ENCODE measurements at regions not wholly inside any gene's neighbourhood (a gene's known extent, or its start where the extent isn't known, plus 50 kb on each side); places are given as distances from the start of the nearest gene placed in this dataset.

DNA sequence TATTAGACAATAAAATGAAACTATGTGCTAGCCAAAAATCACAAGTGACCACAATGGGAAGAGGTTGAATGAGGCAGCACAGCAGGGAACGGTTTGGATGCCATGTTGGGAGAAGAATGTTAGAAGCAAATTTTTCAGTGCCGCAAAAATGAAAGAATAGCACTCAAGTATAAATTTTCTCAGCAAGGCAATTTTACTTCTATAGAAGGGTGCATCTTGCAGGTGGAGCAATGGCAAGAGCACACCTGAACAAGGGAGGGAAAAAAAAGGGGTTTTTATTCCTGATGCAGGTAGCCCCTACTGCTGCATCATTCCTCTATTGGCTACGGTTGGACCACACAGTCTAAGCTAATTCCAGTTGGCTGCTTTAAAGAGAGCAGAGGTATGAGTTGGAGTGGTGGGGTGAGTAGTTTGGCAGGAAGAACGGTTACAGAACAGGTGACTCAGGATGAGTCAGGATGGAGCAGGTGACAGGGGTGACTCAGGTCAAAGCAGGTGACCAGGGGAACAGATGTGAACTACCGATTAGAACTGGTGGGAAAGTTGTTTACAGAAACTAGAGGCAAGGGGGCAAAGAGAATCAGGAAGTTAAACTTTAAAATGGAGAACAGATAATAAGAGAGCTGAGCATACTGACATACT lies 301.1 kb upstream of the NRIP1 start:
- TF ChIP-seq EP300 (IDR thresholded peaks at IDR 0.05): no peak
- TF ChIP-seq, protein P1, sequence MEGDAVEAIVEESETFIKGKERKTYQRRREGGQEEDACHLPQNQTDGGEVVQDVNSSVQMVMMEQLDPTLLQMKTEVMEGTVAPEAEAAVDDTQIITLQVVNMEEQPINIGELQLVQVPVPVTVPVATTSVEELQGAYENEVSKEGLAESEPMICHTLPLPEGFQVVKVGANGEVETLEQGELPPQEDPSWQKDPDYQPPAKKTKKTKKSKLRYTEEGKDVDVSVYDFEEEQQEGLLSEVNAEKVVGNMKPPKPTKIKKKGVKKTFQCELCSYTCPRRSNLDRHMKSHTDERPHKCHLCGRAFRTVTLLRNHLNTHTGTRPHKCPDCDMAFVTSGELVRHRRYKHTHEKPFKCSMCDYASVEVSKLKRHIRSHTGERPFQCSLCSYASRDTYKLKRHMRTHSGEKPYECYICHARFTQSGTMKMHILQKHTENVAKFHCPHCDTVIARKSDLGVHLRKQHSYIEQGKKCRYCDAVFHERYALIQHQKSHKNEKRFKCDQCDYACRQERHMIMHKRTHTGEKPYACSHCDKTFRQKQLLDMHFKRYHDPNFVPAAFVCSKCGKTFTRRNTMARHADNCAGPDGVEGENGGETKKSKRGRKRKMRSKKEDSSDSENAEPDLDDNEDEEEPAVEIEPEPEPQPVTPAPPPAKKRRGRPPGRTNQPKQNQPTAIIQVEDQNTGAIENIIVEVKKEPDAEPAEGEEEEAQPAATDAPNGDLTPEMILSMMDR (IDR thresholded peaks at IDR 0.05): no peak
